HG03135 (cell line): ENCODE measurements at regions not wholly inside any gene's neighbourhood (a gene's known extent, or its start where the extent isn't known, plus 50 kb on each side); places are given as distances from the start of the nearest gene placed in this dataset.

Source experiments
- ATAC-seq: cut with Tn5 transposase; IDR thresholded peaks from one replicate; pipeline ENCODE4 v1.9.1; 2021; ENCODE audit warnings: mild to moderate bottlenecking, moderate library complexity; ENCODE audit not compliant: unreplicated experiment

DNA sequence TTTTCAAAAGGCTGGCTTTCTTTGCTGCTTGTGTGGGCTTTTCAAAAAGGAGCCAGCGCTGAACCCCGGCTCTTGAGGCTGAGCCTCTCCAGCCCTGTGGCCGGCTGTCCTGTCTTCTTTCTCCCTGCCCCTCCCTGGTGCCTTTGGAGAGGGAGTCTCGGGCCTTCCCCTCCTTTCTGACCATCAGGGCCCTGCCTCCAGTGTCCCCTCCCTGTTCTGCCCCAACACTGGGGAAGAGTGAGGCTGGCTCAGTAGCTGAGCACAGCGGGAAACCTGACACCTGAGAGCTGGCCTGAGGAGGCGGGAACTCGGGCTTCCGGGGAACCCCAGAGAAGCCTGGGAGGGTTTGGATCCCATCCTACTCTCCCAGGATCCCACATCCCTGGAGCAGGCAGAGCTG, 232.1 kb downstream of the LOXHD1 start:
- ATAC-seq, result no peak

DNA sequence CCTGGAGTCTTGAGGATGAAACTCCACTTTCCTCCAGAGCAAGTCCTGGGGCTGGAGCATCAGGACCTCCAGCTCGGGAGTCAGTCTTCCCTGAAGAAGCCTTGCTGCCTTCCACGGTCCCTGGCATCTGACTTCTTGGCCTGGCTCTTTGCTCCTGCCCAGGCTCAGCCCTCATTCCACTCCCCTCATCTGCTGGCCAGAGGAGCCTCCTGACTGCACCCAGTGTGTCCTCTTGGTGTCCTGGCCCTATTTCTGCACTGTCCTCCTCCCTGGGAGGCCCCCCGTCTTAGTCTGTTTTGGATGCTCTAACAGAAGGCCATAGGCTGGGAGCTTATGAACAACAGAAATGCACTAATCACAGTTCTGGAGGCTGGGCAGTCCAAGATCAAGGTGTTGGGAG, 231.5 kb downstream of the LOXHD1 start:
- no peak for ATAC-seq

DNA sequence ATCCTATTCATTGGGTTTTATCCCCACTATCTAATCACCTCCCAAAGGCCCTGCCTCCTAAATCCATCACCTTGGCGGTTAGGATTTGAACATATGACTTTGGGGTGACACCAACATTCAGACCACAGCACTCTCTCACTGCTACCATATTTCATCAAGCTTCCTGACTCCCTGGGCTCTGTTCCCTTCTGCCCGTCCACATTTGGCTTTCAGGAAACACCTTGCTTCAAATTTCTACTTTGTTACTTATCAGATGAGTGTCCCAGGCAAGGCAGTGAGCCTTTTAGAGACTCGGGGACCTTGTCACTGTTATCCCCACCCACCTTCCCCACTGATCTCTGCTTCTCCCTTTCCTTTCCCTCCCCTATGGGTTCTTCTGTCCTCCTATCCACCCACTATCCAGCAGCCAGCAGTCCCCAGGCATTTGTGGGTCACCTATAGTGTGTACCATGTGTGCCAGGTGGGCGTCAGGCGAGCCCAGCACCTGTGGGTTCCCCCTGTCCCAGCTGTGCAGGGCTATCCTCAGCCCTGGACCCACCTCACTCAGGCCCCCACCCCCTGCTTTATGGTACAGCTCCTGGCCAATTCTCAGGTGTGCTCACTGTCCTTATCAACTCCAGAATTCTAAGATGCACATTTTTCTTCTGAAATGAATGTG, 230.9 kb downstream of the LOXHD1 start:
- ATAC-seq, result no peak

DNA sequence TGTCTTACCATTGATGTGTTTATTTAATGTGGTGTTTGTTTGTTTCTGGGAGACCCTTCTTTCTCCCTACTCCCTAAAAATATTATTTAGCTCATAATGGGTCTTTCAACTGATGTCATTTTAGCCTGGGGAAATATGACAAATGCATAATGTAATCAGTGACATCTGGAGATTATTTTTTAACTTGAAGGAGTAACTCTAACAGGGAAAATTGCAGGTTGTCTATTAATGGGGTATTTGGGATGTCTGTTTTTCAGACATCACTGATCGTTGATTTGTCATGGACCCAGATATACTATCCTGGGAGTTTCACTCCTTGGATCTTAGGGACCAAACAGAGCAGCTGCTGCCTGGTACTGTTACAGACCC, 230.4 kb downstream of the LOXHD1 start:
- ATAC-seq, result no peak
